ENCODE measurements at regions not wholly inside any gene's neighbourhood (a gene's known extent, or its start where the extent isn't known, plus 50 kb on each side); places are given as distances from the start of the nearest gene placed in this dataset.

GRCh38 chr9:36764364-36765076, 191.8 kb downstream of the MELK start:
- DNase-seq, result no peak

DNA sequence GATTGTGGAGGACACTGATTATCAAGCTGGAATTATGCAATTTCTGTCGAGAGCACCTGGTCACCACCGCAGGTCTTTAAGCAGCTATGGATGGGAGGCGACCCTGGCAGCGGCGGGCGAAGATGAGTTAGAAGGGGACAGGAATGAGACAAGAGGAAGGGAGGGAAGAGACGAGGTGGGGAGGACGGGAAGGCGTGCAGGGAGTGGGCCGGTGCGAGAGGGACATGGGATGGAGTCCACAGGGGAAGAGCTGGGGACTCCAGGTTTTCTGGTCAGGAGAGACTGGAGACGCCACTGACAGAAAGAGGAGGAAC, 192.3 kb downstream of the MELK start:
- DNase-seq, result no peak

GRCh38 chr9:36765468-36766341, 193.0 kb downstream of the MELK start:
- peak; percentile 73 to 95 (median 84) for DNase-seq

GRCh38 chr9:36768677-36769076, 196.0 kb downstream of the MELK start:
- no peak for DNase-seq

DNA sequence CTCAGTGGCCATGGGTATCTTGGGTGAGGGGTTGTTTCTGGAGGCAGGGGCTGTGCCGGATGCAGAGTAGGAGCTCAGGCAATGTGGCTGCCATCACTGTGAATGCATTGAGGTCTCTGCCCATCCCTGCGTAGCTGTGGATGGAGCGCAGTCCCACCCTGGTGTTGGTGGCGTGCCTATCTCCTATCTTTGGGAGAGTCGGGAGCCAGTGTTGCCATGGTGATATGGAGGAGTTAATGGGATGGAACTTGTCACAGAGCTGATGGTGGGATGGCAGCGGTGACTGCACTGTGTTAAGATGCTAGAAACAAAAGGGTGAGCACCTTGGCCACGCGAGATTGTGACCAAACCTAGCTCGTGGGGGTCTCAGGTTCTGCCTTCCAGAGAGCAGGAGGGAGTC, 197.3 kb downstream of the MELK start:
- DNase-seq, result no peak

GRCh38 chr9:36772449-36773403, 200.0 kb downstream of the MELK start:
- no peak for DNase-seq

- DNase-seq, result no peak
These were observed 206.0 kb downstream of the MELK start for GRCh38 chr9:36778682-36779081.

GRCh38 chr9:36779582-36779981, 206.9 kb downstream of the MELK start:
- DNase-seq, result no peak

GRCh38 chr9:36780186-36780585, 207.5 kb downstream of the MELK start:
- DNase-seq, result no peak

GRCh38 chr9:36781533-36781932, 208.8 kb downstream of the MELK start:
- DNase-seq, result no peak
